Pancreas (tissue), 10 donors: ENCODE measurements at regions not wholly inside any gene's neighbourhood (a gene's known extent, or its start where the extent isn't known, plus 50 kb on each side); places are given as distances from the start of the nearest gene placed in this dataset.
"Not testable (repeated sequence)": the region's sequence is repeated elsewhere in the genome, so short reads cannot be mapped to it uniquely, and the experiment has no call there.

Source experiments
- ATAC-seq, 4 donors: fragments of 200-7000 bp; cut with Tn5 transposase; one replicate each; pipeline versions ENCODE4 v1.8.0 to v1.9.1; 2020; ENCODE audit warnings: mild to moderate bottlenecking in 4 of 4, moderate library complexity in 4 of 4
- DNase-seq, 6 donors: peaks; one replicate each; pipeline ENCODE4 v3.0.0-alpha.2; 2020
- FAIRE-seq: peaks from 2 replicates; lab custom pipeline; 2012; peaks lifted over from hg19 to GRCh38; lab: Jason Lieb, UNC
- H3K27ac ChIP-seq, 4 donors: fragments of 200-600 bp; sonication (generic); 1 replicate in 3 of 4; 2 replicates in 1 of 4; pipeline versions ENCODE4 v1.5.0 to v1.8.0; 2020
- H3K27me3 ChIP-seq, 4 donors: fragments of 200-600 bp; one replicate each; pipeline ENCODE4 v1.8.0; 2021
- H3K36me3 ChIP-seq, 3 donors: fragments of 200-600 bp; sonication (generic) in 1 of 3; one replicate each; pipeline versions ENCODE4 v1.5.0 to v1.8.0; 2020 to 2021
- H3K4me1 ChIP-seq, 3 donors: fragments of 200-600 bp; one replicate each; pipeline ENCODE4 v1.8.0; 2021
- H3K4me3 ChIP-seq, 4 donors: fragments of 200-600 bp; sonication (generic) in 2 of 4; one replicate each; pipeline versions ENCODE4 v1.5.0 to v1.8.0; 2020 to 2021
- H3K9me3 ChIP-seq, 4 donors: fragments of 200-600 bp; one replicate each; pipeline ENCODE4 v1.8.0; 2021
- WGBS, 2 donors: extraction: QIAGEN DNeasy Blood & Tissue Kit; methylation state at CpG; one replicate each; pipeline ENCODE4 v1.1.7; 2013; 5-methylcytosine and 5-hydroxymethylcytosine counted together
- intact Hi-C, 3 donors: fragments of 100-400 bp; cut with DNase I; formaldehyde crosslinking; loops; one replicate each; pipeline versions ENCODE4 v1.11.1 to v1.14.2; 2022
- TF ChIP-seq, protein P1 (sequence below), 4 donors: fragments of 200-600 bp; sonication (generic) in 3 of 4; IDR thresholded peaks; one replicate each; pipeline versions ENCODE4 v1.5.0 to v1.8.0; 2021; ENCODE audit warnings: antibody characterized with exemption in 4 of 4
- donor health status: healthy with polysubstance abuse.
- donor health status: DM: no; HTN: no; CAD: no; lungs with moderate emphysema.
- donor health status: DM: no; HTN: no; CAD: no.
- donor health status: control.
- donor health status: control.
- donor health status: Bipolar disorder and iron deficiency.
- donor health status: DM: yes; HTN: yes; CAD: no.
- donor health status: DM: no; HTN: no; CAD: no.
- donor health status: DM: no; HTN: no; CAD: no.
- donor health status: DM: yes; HTN: yes; CAD: no.

DNA sequence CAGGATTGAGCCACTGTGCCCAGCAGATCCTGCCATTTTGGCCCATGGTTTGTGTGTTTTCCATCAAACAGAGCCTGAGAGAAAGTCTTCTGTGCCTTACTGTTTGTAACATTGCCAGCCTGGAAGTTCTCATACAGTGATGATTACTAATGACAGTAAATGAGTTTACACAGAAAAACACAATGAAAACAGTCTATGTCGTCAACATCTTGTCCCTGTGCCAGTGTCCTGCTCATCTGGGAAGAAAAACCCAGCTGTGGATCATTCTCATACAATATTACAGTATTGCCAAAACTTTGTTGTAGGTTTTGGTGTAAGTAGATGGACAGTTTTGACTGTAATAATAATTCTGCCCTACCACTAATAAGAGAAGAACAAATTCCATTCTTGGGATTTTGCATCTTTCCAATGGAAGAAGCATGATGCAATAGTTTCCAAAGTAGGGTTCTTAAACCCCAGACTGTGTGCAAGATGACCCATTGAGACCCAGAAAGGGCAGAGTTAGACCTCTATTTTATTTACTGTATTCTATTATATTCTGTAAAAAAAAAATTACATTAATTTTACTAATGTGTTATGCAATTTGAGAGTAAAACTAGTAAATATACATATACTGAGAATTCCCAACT lies 135.0 kb upstream of the JARID2 start:
- H3K4me3 ChIP-seq: no peak overlapping the region
- no peak for FAIRE-seq
- DNase-seq: no peak
- no peaks in the 10 kb centered on the region for H3K36me3 ChIP-seq
- WGBS, 2 donors: 46 to 51% methylated on average over 1 of the region's 1 CpG
- H3K4me1 ChIP-seq: no peaks in the 10 kb centered on the region
- H3K27ac ChIP-seq: no peak overlapping the region
- TF ChIP-seq, protein P1, sequence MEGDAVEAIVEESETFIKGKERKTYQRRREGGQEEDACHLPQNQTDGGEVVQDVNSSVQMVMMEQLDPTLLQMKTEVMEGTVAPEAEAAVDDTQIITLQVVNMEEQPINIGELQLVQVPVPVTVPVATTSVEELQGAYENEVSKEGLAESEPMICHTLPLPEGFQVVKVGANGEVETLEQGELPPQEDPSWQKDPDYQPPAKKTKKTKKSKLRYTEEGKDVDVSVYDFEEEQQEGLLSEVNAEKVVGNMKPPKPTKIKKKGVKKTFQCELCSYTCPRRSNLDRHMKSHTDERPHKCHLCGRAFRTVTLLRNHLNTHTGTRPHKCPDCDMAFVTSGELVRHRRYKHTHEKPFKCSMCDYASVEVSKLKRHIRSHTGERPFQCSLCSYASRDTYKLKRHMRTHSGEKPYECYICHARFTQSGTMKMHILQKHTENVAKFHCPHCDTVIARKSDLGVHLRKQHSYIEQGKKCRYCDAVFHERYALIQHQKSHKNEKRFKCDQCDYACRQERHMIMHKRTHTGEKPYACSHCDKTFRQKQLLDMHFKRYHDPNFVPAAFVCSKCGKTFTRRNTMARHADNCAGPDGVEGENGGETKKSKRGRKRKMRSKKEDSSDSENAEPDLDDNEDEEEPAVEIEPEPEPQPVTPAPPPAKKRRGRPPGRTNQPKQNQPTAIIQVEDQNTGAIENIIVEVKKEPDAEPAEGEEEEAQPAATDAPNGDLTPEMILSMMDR (IDR thresholded peaks at IDR 0.05): no peak
- H3K9me3 ChIP-seq: no peaks in the 10 kb centered on the region
- intact Hi-C loops: no loop called here
- no peak for ATAC-seq
- no peaks in the 10 kb centered on the region for H3K27me3 ChIP-seq

- 72 to 86% methylated on average over 1 of the region's 1 CpG for WGBS, 2 donors
- not testable (repeated sequence) for H3K4me1 ChIP-seq, FAIRE-seq
These were observed 134.3 kb upstream of the JARID2 start for GRCh38 chr6:15111576-15111975.

GRCh38 chr6:15113587-15113986 lies 132.3 kb upstream of the JARID2 start:
- Histone ChIP-seq H3K4me1 (no peaks in the 10 kb centered on the region), H3K4me3 (no peak overlapping the region), H3K9me3 (no peaks in the 10 kb centered on the region), H3K27ac (no peak overlapping the region), H3K36me3 (no peaks in the 10 kb centered on the region), H3K27me3 (no peaks in the 10 kb centered on the region)
- TF ChIP-seq, protein P1 (IDR thresholded peaks at IDR 0.05): no peak
- intact Hi-C loops: no loop called here
- DNase-seq (no peak), ATAC-seq (no peak), FAIRE-seq (no peak)
- WGBS, 2 donors: 28 to 38% methylated on average over 1 of the region's 1 CpG

More at GRCh38 chr6:15111576-15111975, 134.3 kb upstream of the JARID2 start:
- H3K4me3 ChIP-seq, H3K9me3 ChIP-seq, DNase-seq, H3K27me3 ChIP-seq, H3K36me3 ChIP-seq, intact Hi-C loops, ATAC-seq, H3K27ac ChIP-seq: not testable (repeated sequence)

- FAIRE-seq: no peak
- DNase-seq: peak in 1 of 6 donors; percentile 8
- WGBS, 2 donors: 58 to 65% methylated on average over 4 of the region's 4 CpGs
- intact Hi-C loops: no loop called here
- Histone ChIP-seq H3K9me3 (no peaks in the 10 kb centered on the region), H3K27ac (no peak overlapping the region), H3K36me3 (no peaks in the 10 kb centered on the region), H3K27me3 (no peaks in the 10 kb centered on the region), H3K4me3 (no peak overlapping the region), H3K4me1 (no peaks in the 10 kb centered on the region)
- TF ChIP-seq, protein P1 (IDR thresholded peaks at IDR 0.05): no peak
- peak in 2 of 4 donors; percentile 60 to 61 for ATAC-seq
These were observed 131.8 kb upstream of the JARID2 start for GRCh38 chr6:15114061-15114460.

GRCh38 chr6:15116889-15117288 lies 129.0 kb upstream of the JARID2 start:
- TF ChIP-seq, protein P1 (IDR thresholded peaks at IDR 0.05): no peak
- no peaks in the 10 kb centered on the region for H3K9me3 ChIP-seq
- FAIRE-seq: no peak
- intact Hi-C loops: no loop called here
- no peaks in the 10 kb centered on the region for H3K4me1 ChIP-seq
- DNase-seq: no peak
- no peaks in the 10 kb centered on the region for H3K27me3 ChIP-seq
- no peak overlapping the region for H3K4me3 ChIP-seq
- no peak for ATAC-seq
- WGBS, 2 donors: 73 to 77% methylated on average over 8 of the region's 8 CpGs
- H3K36me3 ChIP-seq: no peaks in the 10 kb centered on the region
- no peak overlapping the region for H3K27ac ChIP-seq
